ENCODE measurements at regions not wholly inside any gene's neighbourhood (a gene's known extent, or its start where the extent isn't known, plus 50 kb on each side); places are given as distances from the start of the nearest gene placed in this dataset.

DNA sequence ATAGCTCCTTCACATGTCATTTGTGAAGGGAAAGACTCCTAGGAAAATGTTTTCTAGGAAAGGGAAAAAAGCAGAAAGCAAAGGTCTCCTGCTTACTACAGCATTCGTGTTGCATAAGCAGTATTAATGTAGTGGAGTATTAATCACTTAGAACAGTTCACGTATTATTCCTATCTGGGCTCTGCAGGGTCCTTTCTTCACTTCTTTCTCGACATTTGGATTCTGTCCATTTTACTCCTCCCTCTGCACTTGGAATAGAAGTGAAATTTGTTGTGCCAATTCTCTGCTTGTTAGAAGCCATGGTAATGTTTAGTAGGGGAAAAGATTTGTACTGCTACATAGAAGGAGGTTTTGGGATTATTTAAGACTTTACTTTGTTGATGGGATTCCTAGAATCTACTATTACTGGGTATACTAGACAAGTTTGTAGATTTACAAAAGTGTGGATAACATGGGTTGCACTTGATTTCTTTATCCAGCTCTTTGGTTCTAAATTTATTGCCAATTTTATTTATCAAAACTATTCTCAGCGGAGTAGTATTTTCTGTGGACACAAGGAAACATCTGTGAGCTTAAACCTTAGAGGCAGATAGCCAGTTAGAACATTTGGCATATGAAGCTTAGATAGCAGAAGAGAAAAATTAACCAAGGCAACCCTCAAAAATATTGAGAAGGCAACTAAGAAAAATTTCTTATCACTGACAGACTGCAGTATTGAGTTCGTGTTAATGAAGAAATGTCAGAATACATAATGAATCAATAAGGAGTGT is 108.4 kb upstream of the ESR1 start:
- peaks cover under 1% of the 10 kb centered on the region for H3K27me3 ChIP-seq
- peak; percentile 44 for ATAC-seq
- H3K4me3 ChIP-seq = no peak overlapping the region
- H3K9me3 ChIP-seq = peaks cover 0 to 8% (median 0%) of the 10 kb centered on the region in 3 donors
- H3K36me3 ChIP-seq = no peaks in the 10 kb centered on the region
- peak overlapping the region in 2 of 4 donors; percentile 10 to 27 for H3K27ac ChIP-seq
- no peaks in the 10 kb centered on the region for H3K4me1 ChIP-seq
- 41 to 47% methylated on average over 5 of the region's 5 CpGs for WGBS, 2 donors (ENCODE audit: low coverage in 1 of 2)
- TF ChIP-seq, protein P1, sequence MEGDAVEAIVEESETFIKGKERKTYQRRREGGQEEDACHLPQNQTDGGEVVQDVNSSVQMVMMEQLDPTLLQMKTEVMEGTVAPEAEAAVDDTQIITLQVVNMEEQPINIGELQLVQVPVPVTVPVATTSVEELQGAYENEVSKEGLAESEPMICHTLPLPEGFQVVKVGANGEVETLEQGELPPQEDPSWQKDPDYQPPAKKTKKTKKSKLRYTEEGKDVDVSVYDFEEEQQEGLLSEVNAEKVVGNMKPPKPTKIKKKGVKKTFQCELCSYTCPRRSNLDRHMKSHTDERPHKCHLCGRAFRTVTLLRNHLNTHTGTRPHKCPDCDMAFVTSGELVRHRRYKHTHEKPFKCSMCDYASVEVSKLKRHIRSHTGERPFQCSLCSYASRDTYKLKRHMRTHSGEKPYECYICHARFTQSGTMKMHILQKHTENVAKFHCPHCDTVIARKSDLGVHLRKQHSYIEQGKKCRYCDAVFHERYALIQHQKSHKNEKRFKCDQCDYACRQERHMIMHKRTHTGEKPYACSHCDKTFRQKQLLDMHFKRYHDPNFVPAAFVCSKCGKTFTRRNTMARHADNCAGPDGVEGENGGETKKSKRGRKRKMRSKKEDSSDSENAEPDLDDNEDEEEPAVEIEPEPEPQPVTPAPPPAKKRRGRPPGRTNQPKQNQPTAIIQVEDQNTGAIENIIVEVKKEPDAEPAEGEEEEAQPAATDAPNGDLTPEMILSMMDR (IDR thresholded peaks at IDR 0.05) = no peak
- TF ChIP-seq POLR2A (IDR thresholded peaks at IDR 0.05) (no peak), EP300 (IDR thresholded peaks at IDR 0.05) (no peak), POLR2AphosphoS5 (IDR thresholded peaks at IDR 0.05) (no peak)

DNA sequence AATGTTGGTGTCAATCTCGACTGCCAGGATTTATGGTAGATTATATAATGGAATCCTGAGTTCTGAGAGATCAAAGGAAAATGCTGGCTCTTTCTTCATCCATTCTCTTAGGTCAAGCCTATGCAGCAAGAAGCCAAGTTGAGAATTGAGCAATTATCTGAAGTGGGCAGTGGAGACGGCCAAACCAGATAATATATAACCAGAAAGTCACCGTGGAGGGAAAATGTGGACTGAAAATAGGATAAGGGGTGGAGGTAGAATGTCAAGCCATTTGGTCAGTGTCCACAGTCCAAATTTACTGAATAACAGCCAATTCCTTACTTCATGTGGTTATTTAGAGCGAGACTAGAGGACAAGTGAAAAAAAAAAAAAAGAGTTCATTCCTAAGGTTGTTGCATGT is 107.8 kb upstream of the ESR1 start:
- H3K27ac ChIP-seq = peak overlapping the region in 2 of 4 donors; percentile 2 to 10

DNA sequence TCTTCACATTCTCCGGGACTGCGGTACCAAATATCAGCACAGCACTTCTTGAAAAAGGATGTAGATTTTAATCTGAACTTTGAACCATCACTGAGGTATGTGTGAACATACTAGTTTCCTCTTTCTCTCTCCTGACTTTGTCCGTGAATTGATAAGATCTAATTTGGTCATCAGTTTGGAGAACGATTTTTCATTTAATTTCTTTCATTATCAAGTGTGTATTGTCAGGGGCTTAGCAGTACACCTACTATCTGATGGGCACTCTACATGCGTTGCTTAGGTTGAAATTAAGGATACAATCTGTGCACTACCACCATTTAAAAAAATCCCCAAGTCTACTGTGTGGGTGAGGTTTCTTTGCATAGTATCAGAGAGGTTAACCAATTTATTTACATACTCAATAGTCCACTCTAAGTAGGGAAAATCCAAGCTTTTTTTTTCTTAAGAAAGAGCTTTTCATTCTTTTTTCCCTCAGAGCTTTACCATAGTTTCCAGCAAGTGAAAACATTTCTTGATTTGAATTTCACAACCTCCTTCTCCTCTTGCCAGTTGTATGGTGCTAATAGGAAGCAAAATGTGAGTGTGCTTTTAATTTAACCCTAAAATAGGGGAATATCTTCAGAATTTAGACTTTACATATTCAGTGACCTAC is 105.4 kb upstream of the ESR1 start:
- peaks cover 5% of the 10 kb centered on the region for H3K27me3 ChIP-seq
- peaks cover 0 to 8% (median 0%) of the 10 kb centered on the region in 3 donors for H3K9me3 ChIP-seq
- H3K4me1 ChIP-seq = no peaks in the 10 kb centered on the region
- no peak overlapping the region for H3K4me3 ChIP-seq
- ATAC-seq = no peak
- H3K36me3 ChIP-seq = no peaks in the 10 kb centered on the region
- no peak for TF ChIP-seq EP300 (IDR thresholded peaks at IDR 0.05)
- no peak for TF ChIP-seq POLR2AphosphoS5 (IDR thresholded peaks at IDR 0.05)
- TF ChIP-seq, protein P1 (IDR thresholded peaks at IDR 0.05) = no peak
- TF ChIP-seq POLR2A (IDR thresholded peaks at IDR 0.05) = no peak
- 60 to 82% methylated on average over 5 of the region's 5 CpGs for WGBS, 2 donors (ENCODE audit: low coverage in 1 of 2)
- H3K27ac ChIP-seq = no peak overlapping the region

More for the DNA sequence above, 107.8 kb upstream of the ESR1 start:
- TF ChIP-seq POLR2AphosphoS5 (IDR thresholded peaks at IDR 0.05) = peak; percentile 8
- no peak for TF ChIP-seq POLR2A (IDR thresholded peaks at IDR 0.05)
- TF ChIP-seq, protein P1 (IDR thresholded peaks at IDR 0.05) = no peak
- no peak for TF ChIP-seq EP300 (IDR thresholded peaks at IDR 0.05)
- ATAC-seq = peak; percentile 55
- Histone ChIP-seq H3K27me3 (peaks cover 5% of the 10 kb centered on the region), H3K4me3 (no peak overlapping the region), H3K9me3 (peaks cover 0 to 8% (median 0%) of the 10 kb centered on the region in 3 donors), H3K36me3 (no peaks in the 10 kb centered on the region), H3K4me1 (no peaks in the 10 kb centered on the region)
- WGBS, 2 donors (ENCODE audit: low coverage in 1 of 2) = 30 to 56% methylated on average over 4 of the region's 4 CpGs

DNA sequence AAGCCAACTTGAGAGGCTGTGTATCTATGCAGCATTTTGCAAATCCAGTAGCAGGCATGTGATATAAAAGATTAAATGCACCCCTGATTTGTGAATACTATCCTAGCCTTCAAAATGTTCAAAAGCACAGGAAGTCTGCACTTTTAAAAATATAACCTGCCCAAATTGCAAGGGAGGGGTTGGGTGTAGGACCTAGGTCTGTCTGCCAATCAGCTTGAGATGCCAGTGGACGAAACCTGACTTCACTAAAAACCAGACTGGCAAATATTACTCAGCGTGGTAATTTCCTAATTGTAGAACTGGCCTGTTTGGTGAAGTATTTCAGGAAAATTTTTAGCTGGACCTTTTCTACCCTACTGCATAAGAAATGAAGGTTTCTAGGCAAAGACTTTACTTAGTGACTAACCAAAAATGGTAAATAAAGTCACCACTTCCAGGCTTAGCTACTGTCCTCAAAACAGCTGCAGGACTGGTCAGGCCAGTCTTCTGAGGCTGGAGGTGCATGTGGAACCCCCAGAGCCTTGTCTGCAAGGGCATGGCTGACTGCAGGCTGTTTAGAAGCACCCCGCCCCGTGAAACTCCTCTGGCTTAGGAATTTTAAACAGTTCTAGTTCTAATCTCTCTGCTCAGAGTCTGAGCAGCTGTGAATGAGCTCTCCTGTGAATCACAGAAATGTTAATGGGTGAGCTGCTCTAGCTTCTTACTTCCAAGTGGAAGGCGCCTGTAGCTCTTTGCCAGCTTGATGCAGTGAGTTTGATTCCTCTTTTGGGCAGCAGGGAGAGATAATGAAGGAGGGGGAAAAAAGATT is 104.4 kb upstream of the ESR1 start:
- no peak overlapping the region for H3K27ac ChIP-seq

DNA sequence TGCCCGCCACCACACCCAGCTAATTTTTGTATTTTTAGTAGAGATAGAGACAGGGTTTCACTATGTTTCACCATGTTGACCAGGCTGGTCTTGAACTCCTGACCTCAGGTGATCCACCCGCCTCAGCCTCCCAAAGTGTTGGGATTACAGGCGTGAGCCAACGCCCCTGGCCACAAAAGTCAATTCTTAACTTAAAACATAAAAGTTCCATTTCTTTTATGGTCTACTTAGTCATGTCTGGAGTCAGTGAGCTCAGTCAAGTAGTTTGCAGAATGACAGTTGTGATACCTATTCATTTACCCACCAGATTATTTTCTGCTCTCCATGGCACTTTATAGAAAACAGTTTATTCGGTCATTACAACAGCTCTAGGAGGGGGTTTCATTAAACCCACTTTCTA is 103.1 kb upstream of the ESR1 start:
- ATAC-seq = no peak
- Histone ChIP-seq H3K9me3 (no peaks in the 10 kb centered on the region), H3K4me3 (no peak overlapping the region), H3K27ac (no peak overlapping the region), H3K4me1 (no peaks in the 10 kb centered on the region), H3K27me3 (peaks cover 5% of the 10 kb centered on the region), H3K36me3 (no peaks in the 10 kb centered on the region)
- whole genome bisulfite sequencing, 2 donors (ENCODE audit: low coverage in 1 of 2) = 80 to 93% methylated on average over 1 to 5 of the region's 5 CpGs
- no peak for TF ChIP-seq EP300 (IDR thresholded peaks at IDR 0.05)
- TF ChIP-seq POLR2A (IDR thresholded peaks at IDR 0.05) = no peak
- TF ChIP-seq, protein P1 (IDR thresholded peaks at IDR 0.05) = no peak
- no peak for TF ChIP-seq POLR2AphosphoS5 (IDR thresholded peaks at IDR 0.05)

More for the DNA sequence above, 104.4 kb upstream of the ESR1 start:
- ATAC-seq = no peak
- Histone ChIP-seq H3K9me3 (peaks cover 0 to 4% (median 0%) of the 10 kb centered on the region in 3 donors), H3K4me1 (no peaks in the 10 kb centered on the region), H3K36me3 (no peaks in the 10 kb centered on the region), H3K27me3 (peaks cover 5% of the 10 kb centered on the region), H3K4me3 (no peak overlapping the region)
- 50 to 59% methylated on average over 3 of the region's 5 CpGs for WGBS, 2 donors (ENCODE audit: low coverage in 1 of 2)
- TF ChIP-seq POLR2A (IDR thresholded peaks at IDR 0.05) (no peak), EP300 (IDR thresholded peaks at IDR 0.05) (no peak)
